PC-3 (cell line): ENCODE measurements at regions not wholly inside any gene's neighbourhood (a gene's known extent, or its start where the extent isn't known, plus 50 kb on each side); places are given as distances from the start of the nearest gene placed in this dataset.

Experiments used
- ATAC-seq: fragments of 200-7000 bp; cut with Tn5 transposase; 2 replicates; pipeline ENCODE4 v1.9.1; 2020; ENCODE audit warnings: mild to moderate bottlenecking, moderate library complexity
- BruUV-seq: library from RNA; stranded (reverse); fragments of 400-500 nt; replicated peaks from 2 replicates; lab custom pipeline; 2021; lab: Mats Ljungman, UMichigan
- CTCF ChIA-PET: fragments of 300-600 bp; sonication (Branson Sonifier 250); formaldehyde crosslinking; loops from one replicate; lab custom pipeline; 2022; ENCODE audit warnings: antibody characterized with exemption; lab: Charles Lee
- POLR2A ChIA-PET: fragments of 300-600 bp; sonication (Branson Sonifier 250); formaldehyde crosslinking; loops from one replicate; lab custom pipeline; 2022; ENCODE audit warnings: antibody characterized with exemption; ENCODE audit not compliant: unreplicated experiment; lab: Charles Lee
- DNase-seq: peaks from one replicate; pipeline ENCODE4 v3.0.0-alpha.2; 2015
- H2AFZ ChIP-seq: fragments of 300-600 bp; sonication (generic); 2 replicates; pipeline ENCODE4 v1.6.0; 2016; ENCODE audit warnings: antibody characterized with exemption, low read length
- H3F3A ChIP-seq: fragments of 300-600 bp; sonication (generic); one replicate; pipeline ENCODE4 v1.6.0; 2017; ENCODE audit warnings: antibody characterized with exemption, low read length, control low read depth, mild to moderate bottlenecking; ENCODE audit not compliant: unreplicated experiment
- H3K27ac ChIP-seq: fragments of 300-600 bp; sonication (generic); 2 replicates; pipeline ENCODE4 v1.5.1; 2016; ENCODE audit warnings: mild to moderate bottlenecking, low read length
- H3K27me3 ChIP-seq: fragments of 300-600 bp; sonication (generic); 2 replicates; pipeline ENCODE4 v1.6.1; 2016; ENCODE audit warnings: low read length, mixed read lengths
- H3K36me3 ChIP-seq: fragments of 300-600 bp; sonication (generic); 2 replicates; pipeline ENCODE4 v1.6.1; 2016; ENCODE audit warnings: low read depth, mixed run types, low read length, mixed read lengths
- H3K4me1 ChIP-seq: fragments of 300-600 bp; sonication (generic); 2 replicates; pipeline ENCODE4 v1.5.1; 2016; ENCODE audit warnings: low read length; ENCODE audit not compliant: insufficient read depth
- H3K4me2 ChIP-seq: fragments of 300-600 bp; sonication (generic); 2 replicates; pipeline ENCODE4 v1.6.0; 2016; ENCODE audit warnings: low read length
- H3K4me3 ChIP-seq: fragments of 300-600 bp; sonication (generic); 2 replicates; pipeline ENCODE4 v1.5.1; 2016; ENCODE audit warnings: mild to moderate bottlenecking, low read length, mixed read lengths
- H3K79me2 ChIP-seq: fragments of 300-600 bp; sonication (generic); 2 replicates; pipeline ENCODE4 v1.6.1; 2017; ENCODE audit warnings: low read length, mixed read lengths
- H3K9ac ChIP-seq: fragments of 300-600 bp; sonication (generic); 2 replicates; pipeline ENCODE4 v1.6.0; 2016; ENCODE audit warnings: mild to moderate bottlenecking, low read length
- H3K9me2 ChIP-seq: fragments of 300-600 bp; sonication (generic); replicated peaks from 2 replicates; pipeline ENCODE4 v1.6.1; 2016; ENCODE audit warnings: mixed run types, low read length, mixed read lengths
- H3K9me3 ChIP-seq: fragments of 300-600 bp; sonication (generic); 2 replicates; pipeline ENCODE4 v1.6.1; 2016; ENCODE audit warnings: low read length, mixed read lengths
- H4K20me1 ChIP-seq: fragments of 300-600 bp; sonication (generic); 2 replicates; pipeline ENCODE4 v1.6.1; 2016; ENCODE audit warnings: low read length, mixed read lengths
- EZH2 ChIP-seq: fragments of 300-600 bp; sonication (generic); IDR thresholded peaks from one replicate; pipeline ENCODE4 v1.6.1; 2017; ENCODE audit warnings: antibody characterized with exemption, mild to moderate bottlenecking, low read length; ENCODE audit not compliant: unreplicated experiment
- EZH2phosphoT487 ChIP-seq: fragments of 300-600 bp; sonication (generic); IDR thresholded peaks from 2 replicates; pipeline ENCODE4 v1.6.1; 2018; ENCODE audit warnings: mild to moderate bottlenecking, antibody characterized with exemption, low read length, borderline replicate concordance
- intact Hi-C: fragments of 100-400 bp; cut with micrococcal nuclease; formaldehyde crosslinking; loops from 2 replicates; pipeline ENCODE4 v1.9.0; 2023
- TF ChIP-seq, protein P1 (sequence below): fragments of 300-600 bp; sonication (generic); conservative IDR thresholded peaks from 2 replicates; pipeline ENCODE4 v1.5.1; 2017; ENCODE audit warnings: antibody characterized with exemption, low read depth, mild to moderate bottlenecking, low read length

DNA sequence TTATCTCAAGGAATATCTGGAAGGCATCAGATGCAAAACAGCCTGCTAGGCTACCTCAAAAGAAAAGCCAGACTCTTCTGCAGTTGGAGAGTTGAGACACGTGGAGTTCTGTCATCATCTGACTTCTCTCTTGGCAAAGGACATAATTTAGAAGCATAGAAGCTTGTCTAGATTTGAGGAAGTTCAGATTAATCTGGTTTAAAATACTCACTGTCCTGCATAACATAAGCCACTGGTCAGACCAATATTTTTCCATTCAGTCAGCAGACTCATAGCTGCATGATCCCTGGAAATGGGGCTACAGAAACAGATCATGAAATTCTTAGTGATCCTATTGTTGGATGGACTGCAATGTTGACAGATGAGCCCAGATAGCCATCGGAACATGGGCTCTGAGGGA lies 349.0 kb downstream of the TXNL1 start:
- no peak overlapping the region for H3K9ac ChIP-seq
- intact Hi-C loops, result no loop called here
- no peak overlapping the region for H2AFZ ChIP-seq

DNA sequence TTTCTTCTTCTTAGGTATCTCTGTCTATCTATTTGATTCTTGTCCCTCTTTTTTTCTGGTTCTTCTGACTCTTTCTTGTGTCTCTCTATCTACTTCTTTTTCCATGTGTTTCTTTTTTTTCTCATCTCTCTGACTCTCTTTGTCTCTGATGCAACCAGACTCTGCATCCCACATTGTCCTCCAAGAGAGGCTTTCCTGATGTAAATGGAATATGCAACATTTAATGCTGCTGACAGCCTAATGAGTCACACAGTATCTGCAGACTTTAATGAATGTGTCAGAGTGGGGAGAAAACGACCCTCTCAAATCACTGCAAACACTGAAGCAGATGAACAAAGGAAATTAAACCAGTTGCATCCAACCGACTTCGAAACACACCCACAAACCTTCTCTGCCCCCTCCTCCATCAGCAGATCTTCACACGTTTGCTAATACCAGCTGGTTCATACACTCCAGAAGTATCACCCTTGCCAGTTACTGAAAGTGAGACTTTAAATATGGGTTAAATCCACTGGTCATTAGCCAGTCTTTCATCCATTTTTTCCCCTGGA lies 351.5 kb downstream of the TXNL1 start:
- BruUV-seq, result no TSS peak
- Histone ChIP-seq H2AFZ (peak overlapping the region; percentile 31; the same call in 1 of the 2 replicates), H3K4me3 (no peak overlapping the region), H3K4me1 (peaks cover 50% of the 10 kb centered on the region), H3K9ac (no peak overlapping the region), H3K4me2 (peak overlapping the region; percentile 50), H3K9me2 (no peaks in the 10 kb centered on the region), H3K9me3 (no peaks in the 10 kb centered on the region), H3K27me3 (no peaks in the 10 kb centered on the region), H3K36me3 (no peaks in the 10 kb centered on the region), H3K79me2 (no peaks in the 10 kb centered on the region), H4K20me1 (no peaks in the 10 kb centered on the region), H3K27ac (peak overlapping the region; percentile 38; the same call in 1 of the 2 replicates), H3F3A (no peaks in the 10 kb centered on the region)
- POLR2A ChIA-PET, result no interaction called here
- DNase-seq (peak; percentile 64), ATAC-seq (peak; percentile 62)
- CTCF ChIA-PET, result no interaction called here
- TF ChIP-seq EZH2phosphoT487, result no peak
- TF ChIP-seq EZH2, result no peak
- intact Hi-C loops, result no loop called here

More for the DNA sequence above, 349.0 kb downstream of the TXNL1 start:
- no peak for ATAC-seq
- no peak overlapping the region for H3K27ac ChIP-seq
- no peaks in the 10 kb centered on the region for H3F3A ChIP-seq
- BruUV-seq, result no TSS peak
- no peak for DNase-seq
- no peaks in the 10 kb centered on the region for H3K9me2 ChIP-seq
- H3K27me3 ChIP-seq, result no peaks in the 10 kb centered on the region
- H3K4me1 ChIP-seq, result peaks cover 44% of the 10 kb centered on the region
- CTCF ChIA-PET, result no interaction called here
- no peak overlapping the region for H3K4me3 ChIP-seq
- no peaks in the 10 kb centered on the region for H3K36me3 ChIP-seq
- TF ChIP-seq EZH2phosphoT487, result no peak
- no peak overlapping the region for H3K4me2 ChIP-seq
- H3K79me2 ChIP-seq, result no peaks in the 10 kb centered on the region
- no peaks in the 10 kb centered on the region for H4K20me1 ChIP-seq
- POLR2A ChIA-PET, result no interaction called here
- H3K9me3 ChIP-seq, result no peaks in the 10 kb centered on the region

- no TSS peak for BruUV-seq
- DNase-seq, result peak; percentile 41
- Histone ChIP-seq H3K27ac (peak overlapping the region; percentile 45; the same call in 1 of the 2 replicates), H3K27me3 (no peaks in the 10 kb centered on the region), H3K9me2 (no peaks in the 10 kb centered on the region), H3K79me2 (no peaks in the 10 kb centered on the region), H3K9ac (no peak overlapping the region), H3K4me3 (no peak overlapping the region), H3K9me3 (no peaks in the 10 kb centered on the region), H3K4me2 (no peak overlapping the region), H3K4me1 (peaks cover 38% of the 10 kb centered on the region), H2AFZ (no peak overlapping the region), H4K20me1 (no peaks in the 10 kb centered on the region), H3F3A (no peaks in the 10 kb centered on the region), H3K36me3 (no peaks in the 10 kb centered on the region)
- no peak for ATAC-seq
- TF ChIP-seq EZH2 (no peak), EZH2phosphoT487 (no peak)
- TF ChIP-seq, protein P1, sequence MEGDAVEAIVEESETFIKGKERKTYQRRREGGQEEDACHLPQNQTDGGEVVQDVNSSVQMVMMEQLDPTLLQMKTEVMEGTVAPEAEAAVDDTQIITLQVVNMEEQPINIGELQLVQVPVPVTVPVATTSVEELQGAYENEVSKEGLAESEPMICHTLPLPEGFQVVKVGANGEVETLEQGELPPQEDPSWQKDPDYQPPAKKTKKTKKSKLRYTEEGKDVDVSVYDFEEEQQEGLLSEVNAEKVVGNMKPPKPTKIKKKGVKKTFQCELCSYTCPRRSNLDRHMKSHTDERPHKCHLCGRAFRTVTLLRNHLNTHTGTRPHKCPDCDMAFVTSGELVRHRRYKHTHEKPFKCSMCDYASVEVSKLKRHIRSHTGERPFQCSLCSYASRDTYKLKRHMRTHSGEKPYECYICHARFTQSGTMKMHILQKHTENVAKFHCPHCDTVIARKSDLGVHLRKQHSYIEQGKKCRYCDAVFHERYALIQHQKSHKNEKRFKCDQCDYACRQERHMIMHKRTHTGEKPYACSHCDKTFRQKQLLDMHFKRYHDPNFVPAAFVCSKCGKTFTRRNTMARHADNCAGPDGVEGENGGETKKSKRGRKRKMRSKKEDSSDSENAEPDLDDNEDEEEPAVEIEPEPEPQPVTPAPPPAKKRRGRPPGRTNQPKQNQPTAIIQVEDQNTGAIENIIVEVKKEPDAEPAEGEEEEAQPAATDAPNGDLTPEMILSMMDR, result no peak
- ChIA-PET POLR2A (no interaction called here), CTCF (no interaction called here)
- intact Hi-C loops, result no loop called here
Measured at GRCh38 chr18:56285387-56286065, 352.9 kb downstream of the TXNL1 start.
